ENCODE measurements at regions not wholly inside any gene's neighbourhood (a gene's known extent, or its start where the extent isn't known, plus 50 kb on each side); places are given as distances from the start of the nearest gene placed in this dataset.

DNA sequence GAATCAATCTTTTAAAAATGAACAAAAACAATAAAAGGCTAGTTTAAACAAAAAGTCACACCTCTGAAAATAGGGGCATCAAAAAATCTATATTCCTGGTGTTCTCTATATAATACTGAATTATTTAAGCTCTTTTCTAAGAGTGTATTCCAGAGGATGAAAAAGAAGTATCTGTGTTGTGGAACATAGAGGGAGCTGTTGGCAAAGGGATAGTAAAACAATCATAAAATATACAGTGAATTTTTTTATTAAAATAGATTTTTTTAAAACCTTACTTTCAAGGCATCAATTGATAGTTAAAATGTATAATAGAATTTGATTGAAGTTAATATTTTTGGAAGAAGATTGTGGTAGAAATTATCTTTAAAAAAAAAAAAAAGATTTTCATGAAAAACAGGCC lies 1409.1 kb upstream of the CELF2 start:
- DNase-seq = no peak

DNA sequence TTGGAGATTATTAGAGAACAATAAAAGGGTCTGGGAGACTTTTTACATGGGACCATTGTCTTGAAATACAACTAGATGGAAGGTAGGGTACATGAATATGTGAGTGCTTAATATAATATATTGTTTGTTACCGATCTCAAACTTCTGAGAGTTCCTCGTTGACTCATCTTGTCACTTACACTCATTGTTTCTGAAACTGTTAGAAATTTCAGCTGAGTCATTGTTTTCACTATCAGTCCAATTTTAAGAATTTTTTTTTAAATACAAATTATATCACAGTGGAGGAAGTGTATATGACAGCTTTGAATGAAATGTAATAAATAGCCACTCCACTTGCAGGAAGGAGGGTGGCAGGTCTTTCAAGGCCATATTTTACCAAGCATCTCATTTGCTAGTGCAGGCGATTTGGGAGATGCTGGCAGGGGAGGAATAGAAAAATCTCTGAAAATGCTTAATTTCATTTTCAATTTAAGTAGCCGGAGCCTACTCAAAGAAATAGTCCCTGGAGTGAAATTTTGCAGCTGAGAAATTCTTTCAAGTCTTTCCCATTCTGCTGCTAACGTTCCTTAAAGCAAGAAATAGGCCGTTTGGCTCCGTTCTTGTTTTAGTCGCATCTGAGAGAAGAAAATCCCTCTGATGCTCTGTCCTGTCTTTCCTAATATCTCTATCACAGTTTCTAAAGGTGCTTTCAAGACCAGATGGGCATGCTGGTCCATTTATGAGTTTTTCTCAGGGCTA lies 1404.2 kb upstream of the CELF2 start:
- no peak for DNase-seq

DNA sequence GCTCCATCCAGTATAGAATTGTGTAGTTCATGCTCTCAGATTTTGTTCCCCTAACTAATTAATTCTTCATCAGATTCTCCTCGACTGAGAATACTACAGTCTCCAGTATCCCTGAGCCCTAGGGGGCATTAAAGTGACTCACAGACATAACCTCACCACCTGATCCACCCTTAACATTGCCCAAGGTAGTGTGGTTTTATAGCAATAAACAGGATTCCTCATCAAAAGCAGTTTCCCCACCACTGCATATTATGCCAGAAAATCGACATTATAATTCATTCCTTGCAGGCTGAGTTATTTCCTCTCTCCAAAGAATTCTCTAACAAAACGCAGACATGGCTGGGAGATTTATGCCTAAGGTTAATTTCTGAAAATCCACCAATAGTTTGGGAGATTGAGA lies 1402.5 kb upstream of the CELF2 start:
- DNase-seq = no peak

DNA sequence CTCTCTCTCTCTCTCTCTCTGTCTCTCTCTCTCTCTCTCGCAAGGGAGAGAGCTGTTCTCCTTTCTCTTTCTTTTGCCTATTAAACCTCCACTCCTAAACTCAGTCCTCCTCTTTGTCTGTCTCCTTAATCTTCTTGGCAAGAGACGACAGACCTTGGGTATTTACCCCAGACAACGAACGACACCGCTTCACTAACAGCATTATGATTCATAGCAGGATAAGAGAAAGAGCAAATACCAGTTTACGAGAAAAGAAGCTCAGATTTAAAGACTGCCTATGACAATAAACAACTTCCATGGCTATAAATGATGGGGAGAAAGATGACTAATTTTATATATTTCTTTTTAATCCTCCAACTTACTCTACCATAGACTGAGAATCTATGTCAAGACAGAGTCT lies 1396.5 kb upstream of the CELF2 start:
- DNase-seq = no peak

DNA sequence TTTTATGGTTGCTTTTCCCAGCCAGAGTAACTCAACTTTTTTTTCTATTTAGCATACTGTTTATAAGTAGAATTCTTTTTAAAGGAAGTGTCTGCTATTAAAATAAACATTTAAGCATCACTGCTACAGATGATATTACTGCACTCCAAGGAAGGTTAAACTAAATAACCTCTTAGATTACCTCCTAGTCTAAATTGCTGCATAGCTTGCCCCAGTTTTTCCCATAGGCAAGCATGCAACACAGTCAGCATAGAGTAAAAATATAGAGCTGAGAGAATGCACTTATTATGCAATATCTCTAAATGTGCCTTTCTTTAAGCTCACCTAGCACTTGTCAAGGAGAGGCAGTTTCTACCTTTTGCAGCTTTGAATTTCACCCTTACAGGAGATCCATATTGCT lies 1392.4 kb upstream of the CELF2 start:
- no peak for DNase-seq

DNA sequence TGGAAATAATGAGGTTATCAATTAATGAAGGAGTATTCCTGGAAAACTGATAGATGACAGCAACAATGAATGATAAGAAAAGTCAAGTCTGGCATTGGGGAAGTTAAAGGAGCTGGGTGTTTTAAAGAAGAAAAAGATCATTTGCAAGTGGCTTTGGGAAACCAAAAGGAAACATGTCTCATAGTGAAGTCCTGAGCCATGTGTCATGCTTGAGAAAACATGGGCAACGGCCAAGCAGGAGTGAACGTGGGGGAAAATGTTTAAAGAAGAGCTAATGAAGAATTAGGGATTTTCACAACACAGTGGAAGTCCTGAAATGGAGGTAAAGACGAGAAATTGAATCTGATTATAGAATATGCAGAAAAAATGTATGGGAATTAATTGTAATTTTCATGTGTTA lies 1383.2 kb upstream of the CELF2 start:
- no peak for DNase-seq

DNA sequence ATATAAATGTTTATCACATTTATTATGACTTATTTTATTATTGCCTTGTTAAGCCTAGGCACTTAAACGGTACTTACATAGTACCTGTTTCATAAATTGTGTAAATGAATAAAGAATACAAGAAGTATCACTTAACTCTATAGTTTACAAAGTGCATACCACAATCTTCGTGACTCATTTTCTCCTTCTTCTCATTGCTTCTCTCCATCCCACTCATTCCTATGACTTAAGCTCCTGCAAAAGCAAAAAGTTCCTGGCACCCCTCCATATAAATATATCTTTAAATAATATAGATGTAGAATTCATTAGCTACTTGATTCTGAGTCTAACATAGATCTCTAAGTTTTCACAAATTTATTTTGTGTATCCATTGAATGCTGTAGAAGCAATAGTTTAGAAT lies 1382.0 kb upstream of the CELF2 start:
- DNase-seq = no peak

DNA sequence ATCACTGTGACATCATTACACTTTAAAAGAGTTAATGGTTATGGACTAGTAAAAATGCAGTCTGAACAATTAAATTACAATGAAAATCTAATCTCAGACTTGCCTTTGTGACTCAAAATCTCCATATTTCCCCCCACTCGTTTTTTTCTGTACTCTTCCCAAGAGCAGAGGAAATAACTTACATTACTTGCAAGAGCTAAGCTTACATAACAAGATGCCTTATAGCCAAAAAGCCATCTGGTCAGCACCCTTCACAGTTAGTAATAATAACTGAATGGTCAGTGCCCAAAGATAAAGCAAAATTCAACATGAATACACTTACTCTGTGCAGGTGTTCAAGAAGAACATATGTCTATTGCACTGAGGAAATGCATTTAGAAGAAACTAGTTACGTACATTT lies 1381.5 kb upstream of the CELF2 start:
- no peak for DNase-seq

DNA sequence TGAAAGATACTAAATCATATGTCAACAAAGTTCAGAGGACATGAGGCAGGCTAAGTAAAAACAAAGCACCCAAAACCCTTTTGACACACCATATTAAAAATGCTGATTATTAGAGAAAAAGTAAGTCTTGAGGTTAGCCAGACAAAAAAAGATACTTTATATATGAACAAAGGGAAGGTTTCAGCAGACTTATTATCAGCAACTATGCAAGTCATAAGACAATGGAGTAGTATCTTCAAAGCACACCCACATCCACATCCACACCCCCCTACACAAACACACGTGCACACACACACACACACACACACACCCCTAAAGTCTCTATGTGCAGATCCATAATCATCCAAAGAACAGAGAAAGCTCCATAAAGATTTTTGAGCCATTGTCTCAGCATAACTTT lies 1373.9 kb upstream of the CELF2 start:
- DNase-seq = no peak

DNA sequence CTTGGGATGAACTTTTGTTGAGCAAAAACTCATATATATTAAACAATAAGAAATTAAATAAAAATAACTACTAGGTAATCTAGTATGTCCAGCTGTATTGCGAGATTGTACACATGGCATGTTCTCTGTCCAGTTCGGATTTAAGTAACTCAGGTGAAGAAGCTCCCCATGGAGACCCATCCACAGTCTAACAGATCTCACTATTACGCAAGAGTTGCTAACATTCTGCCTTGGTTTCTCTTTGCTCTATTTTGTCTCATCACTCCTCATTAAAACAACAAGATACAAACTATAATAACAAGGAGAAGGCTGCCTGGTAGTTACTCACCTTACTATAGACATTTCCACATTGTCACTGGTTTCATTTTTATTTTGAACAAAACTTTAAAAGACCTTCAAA lies 1372.3 kb upstream of the CELF2 start:
- DNase-seq = no peak

DNA sequence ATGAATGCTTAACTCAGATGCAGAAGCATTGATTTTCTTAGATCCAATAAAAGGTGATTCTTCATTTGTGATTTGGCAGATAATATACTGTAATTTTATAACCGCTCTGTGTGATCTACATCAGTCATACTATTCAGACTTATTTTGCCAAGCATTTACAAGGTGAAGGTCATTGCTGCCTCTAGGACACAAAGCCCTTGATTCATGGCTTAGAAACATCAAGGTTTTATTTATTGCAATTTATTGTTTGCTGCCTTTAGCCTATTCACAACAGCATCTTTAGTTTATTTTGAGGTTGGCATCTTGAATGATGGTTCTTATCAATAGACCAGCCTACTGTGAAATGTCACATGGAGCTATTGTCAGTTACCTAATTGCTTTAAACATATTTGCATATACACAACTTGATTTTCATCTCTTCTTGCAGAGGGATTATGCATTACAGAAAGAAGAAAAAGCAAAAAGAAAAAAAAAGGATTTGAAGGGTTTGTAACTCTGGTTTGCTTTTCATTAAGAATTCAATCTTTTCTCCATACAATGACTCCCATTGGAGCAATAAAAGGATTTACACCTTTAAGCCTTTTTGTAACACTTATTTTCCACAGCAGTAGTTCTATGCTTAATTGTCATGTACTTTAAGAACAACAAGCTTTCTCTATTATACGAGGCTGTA lies 1371.6 kb upstream of the CELF2 start:
- no peak for DNase-seq

DNA sequence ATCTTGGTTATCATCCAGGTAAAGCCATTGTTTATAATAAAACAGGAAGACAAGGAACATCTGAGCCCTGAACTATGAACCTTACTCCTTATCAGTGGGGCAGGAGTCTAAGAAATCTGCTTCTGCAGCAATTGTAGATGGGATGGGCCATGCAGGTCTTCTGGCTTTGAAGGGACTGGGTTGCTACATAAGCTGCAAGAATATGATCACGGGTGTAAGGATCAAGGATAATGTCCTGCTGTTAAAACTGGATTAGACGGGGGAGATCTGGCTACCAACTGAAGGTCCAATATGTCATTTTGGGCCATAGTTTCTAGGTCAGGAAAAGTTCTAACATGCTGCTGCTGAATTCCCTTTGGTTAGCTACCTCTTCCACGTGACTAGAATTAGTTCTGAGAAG lies 1363.4 kb upstream of the CELF2 start:
- no peak for DNase-seq

DNA sequence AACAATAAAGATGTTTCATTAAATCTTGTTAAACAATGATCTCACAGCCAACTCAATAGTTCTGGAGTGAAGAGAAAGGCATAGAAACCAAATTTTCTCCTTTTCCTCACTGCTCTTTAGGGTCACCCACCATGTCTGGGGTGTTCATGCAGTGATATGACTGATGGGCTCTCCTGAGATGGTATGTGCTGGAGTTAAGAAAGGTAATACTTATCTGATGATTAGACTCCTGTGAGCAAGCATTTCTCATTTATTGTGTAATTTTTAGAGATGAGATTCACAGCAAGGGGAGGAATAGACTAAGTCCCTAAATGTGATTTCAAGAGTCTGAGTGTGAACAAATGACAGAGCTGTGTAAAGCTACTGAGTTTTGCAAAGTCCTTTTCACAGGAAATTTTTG lies 1361.3 kb upstream of the CELF2 start:
- no peak for DNase-seq

DNA sequence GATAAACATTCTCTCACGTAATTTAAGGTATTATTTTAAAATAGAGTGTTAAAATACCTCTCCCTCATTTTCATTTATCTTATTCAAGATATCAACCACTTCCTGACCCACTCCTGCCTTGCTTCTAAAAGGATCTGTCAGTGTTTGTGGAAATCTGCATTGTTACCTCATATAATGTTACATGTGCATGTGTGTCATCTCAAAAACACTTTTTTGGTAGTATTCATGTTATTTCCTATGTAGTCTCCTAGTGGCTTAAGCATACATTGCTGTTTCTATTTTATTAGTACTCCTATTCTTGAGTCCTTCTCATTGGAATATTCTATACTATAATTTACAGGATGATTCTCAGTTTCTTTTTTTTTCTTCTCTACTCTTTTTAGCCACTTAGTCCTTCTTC lies 1360.7 kb upstream of the CELF2 start:
- DNase-seq = no peak

DNA sequence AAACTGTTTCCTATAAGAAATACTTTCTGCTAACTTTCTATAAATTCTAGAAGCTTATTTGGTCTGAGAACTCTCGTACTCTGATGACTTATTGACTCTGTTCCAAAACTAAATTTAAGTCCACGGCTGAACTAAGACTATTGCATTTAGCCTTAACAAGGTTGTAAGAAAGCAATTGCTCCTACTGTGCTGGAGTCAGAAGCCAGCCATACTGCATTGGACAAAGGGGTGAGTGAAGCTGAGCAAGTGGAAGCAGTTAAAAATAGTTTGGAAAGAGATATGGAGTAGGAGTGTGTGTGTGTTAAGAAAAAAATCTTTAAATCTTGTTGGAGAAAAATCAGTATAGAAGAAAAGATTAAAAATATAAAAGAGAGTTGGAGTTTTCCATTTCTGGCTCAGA lies 1360.1 kb upstream of the CELF2 start:
- no peak for DNase-seq

DNA sequence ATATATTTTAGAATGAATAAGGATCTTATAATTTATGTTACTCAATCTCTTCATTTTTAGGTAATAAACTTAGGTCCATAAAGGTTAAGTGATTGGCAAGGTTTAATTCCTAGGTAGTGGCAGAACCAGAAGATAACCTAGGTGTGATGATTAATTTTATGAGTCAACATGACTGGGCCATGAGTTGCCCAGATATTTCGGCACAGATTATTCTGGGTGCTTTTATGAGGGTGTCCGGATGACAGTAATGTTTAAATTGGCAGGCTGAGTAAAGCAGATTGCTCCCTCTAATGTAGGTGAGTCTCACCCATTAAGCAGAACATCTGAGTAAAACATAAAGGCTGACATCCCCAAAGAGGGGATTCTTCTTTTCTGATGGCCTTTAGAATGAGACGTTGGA lies 1349.3 kb upstream of the CELF2 start:
- no peak for DNase-seq

DNA sequence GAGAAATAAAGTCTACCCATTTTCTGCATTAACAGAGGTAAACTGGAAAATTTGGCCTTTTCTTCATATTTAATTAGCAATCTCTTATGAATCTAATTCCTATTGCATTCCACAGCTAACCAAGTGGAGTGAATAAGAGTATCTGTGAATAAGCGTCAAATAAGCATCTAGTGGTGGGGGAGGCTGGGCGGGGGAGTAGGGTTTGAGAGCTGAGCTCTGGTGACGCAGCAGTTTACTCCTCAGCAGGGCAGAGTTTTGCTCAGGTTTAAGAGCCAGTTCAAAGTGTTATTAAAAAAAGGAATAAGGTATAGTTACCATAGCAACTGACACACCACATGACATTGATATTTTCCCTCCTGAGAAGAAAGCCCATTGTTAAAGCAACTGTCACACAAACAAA lies 1346.8 kb upstream of the CELF2 start:
- no peak for DNase-seq

DNA sequence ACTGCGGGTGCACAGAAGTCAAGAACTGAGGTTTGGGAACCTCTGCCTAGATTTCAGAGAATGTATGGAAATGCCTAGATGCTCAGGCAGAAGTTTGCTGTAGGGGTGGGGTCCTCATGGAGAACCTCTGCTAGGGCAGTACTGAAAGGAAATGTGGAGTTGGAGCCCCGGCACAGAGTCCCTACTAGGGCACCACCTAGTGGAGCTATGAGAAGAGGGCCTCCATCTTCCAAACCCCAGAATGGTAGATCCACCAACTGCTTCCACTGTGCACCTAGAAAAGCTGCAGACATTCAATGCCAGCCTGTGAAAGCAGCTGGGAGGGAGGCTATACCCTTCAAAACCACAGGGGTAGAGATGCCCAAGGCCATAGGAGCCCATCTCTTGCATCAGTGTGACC lies 1336.0 kb upstream of the CELF2 start:
- peak; percentile 1 for DNase-seq

DNA sequence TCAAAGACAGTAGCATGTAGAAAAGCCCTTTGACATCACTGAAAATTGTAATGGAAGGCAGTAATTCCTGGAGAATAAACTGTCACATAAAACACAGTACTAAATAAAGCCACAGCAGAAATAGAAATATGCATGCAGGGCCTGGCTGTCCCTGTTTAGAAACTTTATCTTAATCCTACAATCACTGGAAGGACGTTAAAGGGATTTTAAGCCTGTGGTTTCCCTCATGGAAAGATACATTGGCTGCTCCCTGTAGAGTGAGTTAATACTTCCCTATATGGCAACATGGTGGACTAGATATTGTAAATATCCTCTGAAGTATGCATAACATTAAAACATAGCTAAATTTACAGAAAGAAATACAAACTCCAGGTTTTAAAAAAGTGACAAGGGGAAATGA lies 1334.9 kb upstream of the CELF2 start:
- DNase-seq = no peak

DNA sequence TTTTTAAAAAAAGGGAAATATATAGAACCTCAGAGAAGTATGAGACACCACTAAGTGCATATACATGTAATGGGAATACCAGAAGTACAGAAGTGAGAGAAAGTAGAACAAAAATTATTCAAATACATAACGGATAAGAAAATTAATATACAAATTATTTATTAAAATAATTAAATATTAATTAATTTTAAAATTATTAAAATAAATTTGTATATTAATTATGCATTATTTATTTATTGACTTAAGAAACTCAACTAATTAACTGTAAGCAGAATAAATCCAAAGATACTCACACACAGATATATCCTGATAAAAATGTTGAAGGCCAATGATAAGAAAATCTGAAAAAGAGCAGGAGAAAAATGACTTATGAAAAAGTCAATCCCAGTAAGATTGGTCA lies 1333.5 kb upstream of the CELF2 start:
- no peak for DNase-seq

DNA sequence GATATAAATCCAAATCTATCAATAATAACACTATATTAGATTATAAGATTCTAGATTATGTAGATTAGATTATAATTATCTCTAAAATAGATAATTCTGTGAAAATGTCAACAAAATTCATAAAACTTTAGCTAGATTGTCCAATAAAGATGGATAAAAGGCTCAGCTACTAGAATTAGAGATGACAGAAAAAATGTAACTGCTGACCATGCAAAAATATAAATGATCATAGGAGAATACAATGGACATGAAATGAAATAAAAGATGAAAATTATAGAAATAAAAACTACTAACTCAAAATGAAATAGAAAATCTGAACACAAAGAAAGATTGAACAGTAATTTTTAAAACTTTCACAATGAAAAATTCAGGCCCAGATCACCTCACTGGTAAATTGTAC lies 1332.1 kb upstream of the CELF2 start:
- no peak for DNase-seq

DNA sequence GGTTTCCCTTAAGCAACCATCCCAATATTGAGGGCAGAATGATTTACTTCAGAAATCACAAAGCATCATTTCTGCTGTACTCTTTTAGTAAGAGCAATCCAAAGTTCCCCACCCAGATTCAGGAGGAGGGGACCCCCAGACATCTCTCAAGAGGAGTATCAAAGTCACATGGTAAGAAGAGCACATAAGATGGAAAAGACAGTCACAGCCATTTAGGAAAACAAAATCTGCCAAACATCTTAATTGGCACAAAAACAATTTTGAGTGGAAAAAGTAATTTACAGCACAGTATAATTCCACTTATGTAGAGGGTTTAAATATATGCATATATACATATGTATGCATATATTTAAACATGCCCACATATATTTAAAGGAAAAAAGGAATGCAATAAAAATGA lies 1329.0 kb upstream of the CELF2 start:
- no peak for DNase-seq

DNA sequence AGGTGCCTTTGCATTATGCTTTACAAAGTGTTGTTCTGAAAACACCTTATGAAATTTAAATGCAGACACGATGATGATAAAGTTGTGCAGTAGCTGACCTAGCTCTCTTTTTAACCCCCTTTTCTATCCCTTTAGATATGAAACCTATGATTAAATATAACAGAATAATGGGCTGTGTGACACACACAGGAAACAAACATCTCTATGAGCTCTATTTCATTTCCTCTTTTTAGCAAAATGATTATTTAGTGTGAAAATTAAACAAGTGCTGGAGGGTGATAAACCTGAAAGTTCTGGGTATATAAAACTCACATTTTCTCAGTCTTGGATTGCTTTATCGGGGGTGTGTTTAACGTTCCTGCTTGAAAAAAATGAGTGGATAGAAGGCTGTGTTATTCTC lies 1310.5 kb upstream of the CELF2 start:
- DNase-seq = no peak

DNA sequence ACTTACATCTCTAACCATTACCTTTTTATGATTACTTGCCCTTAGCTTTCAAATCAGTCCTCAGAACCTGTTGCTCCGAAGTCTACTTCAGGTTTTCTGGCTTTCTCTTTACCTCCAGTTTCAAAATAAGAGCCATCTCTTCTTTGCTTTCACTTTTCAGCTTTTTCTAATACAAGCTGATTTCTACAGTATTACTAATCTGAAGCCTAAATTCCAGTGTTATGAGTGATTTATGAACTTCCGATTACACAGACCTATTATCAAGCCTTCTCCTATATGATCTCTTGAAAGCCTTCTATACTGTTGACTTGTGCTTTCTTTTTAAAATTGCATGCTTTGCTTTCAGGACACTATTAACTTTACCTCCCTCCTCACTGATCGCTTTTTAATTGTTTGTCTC lies 1307.8 kb upstream of the CELF2 start:
- no peak for DNase-seq

DNA sequence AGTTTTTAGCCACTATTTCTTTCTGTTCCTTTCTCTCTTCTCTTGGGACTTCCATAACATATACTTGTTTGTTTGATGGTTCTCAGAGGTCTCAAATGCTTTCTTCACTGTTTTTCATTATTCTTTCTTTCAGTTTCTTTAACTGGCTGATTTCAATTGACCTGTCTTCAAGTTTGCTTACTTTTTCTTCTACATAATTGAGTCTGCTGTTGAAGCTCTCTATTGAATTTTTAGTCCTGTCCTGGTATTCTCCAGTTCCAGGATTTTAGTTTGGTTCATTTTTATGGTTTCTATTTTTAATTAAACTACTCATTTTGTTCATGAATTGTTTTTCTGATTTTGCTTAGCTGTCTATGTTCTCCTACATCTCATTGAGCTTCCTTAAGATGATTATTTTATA lies 1305.3 kb upstream of the CELF2 start:
- no peak for DNase-seq
